Peyer's patch (tissue), 4 donors: ENCODE measurements at regions not wholly inside any gene's neighbourhood (a gene's known extent, or its start where the extent isn't known, plus 50 kb on each side); places are given as distances from the start of the nearest gene placed in this dataset.

Experiments used
- CTCF ChIP-seq, 6 experiments: fragments of 450-650 bp in 4 of 6; fragments of 200-600 bp in 2 of 6; sonication (generic) in 1 of 6; IDR thresholded peaks; one replicate each; pipeline ENCODE4 v1.5.1; 2017 to 2019; ENCODE audit warnings: antibody characterized with exemption in 6 of 6, mild to moderate bottlenecking in 3 of 6, moderate library complexity in 1 of 6
- POLR2A ChIP-seq, 2 donors: fragments of 450-650 bp; IDR thresholded peaks; one replicate each; pipeline ENCODE4 v1.5.1; 2017; ENCODE audit warnings: antibody characterized with exemption in 2 of 2, mild to moderate bottlenecking in 2 of 2, moderate library complexity in 2 of 2

DNA sequence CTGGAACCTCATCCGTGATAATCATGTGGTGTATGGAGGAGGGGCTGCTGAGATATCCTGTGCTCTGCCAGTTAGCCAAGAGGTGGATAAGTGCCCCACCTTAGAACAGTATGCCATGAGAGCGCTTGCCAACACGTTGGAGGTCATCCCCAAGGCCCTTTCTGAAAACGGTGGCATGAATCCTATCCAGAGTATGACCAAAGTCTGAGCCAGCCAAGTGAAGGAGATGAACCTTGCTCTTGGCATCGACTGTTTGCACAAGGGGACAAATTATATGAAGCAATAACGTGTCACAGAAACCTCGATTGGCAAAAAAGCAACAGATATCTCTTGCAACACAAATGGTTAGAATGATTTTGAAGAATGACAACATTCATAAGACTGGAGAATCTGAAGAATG is 251.2 kb upstream of the OBI1 start:
- TF ChIP-seq CTCF (IDR thresholded peaks at IDR 0.05): no peak
- no peak for TF ChIP-seq POLR2A (IDR thresholded peaks at IDR 0.05)
